HPDE6-E6E7 (cell line): ENCODE measurements at regions not wholly inside any gene's neighbourhood (a gene's known extent, or its start where the extent isn't known, plus 50 kb on each side); places are given as distances from the start of the nearest gene placed in this dataset.

Experiments used
- DNase-seq: peaks from one replicate; pipeline ENCODE4 v3.0.0; 2011; ENCODE audit warnings: missing footprints; ENCODE audit errors: extremely low spot score

DNA sequence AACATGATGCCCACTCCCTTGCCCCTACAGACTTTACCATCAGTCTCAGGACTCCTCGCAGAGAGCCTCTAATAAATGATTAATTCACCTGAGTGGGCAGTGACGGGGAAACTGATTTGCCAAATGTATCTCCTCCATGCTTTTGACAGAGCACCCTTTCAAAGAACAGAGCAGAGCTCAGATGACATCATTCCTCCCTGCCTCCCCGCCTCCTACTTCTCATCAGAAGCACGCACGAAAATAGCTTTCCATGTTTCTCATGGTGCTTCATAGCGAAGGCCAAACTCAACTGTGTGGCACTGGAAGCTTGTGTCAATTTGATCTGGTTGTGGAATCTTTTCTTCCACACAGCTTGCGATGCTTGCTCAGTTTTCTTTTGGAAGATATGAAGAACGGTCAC lies 442.5 kb downstream of the RPS24 start:
- DNase-seq: no peak

DNA sequence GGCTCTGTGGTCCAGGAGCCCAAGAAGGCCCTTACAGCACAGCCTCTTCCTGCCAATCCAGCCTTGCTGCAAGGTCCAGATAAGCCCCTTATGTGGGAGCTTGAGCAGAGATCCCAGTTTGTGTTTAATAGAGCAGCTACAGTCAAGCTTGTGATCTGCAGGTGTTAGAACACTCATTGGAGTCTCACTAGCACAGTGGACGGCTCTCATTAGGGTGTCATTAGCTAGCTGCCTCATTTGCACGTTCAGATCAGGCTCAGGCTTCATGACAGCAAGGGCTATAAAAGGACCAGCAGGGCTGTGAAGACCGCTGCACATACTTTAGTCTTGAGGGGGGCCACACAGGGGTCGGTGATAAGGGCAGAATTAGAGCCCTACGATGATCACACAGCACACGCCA lies 443.2 kb downstream of the RPS24 start:
- DNase-seq: no peak

DNA sequence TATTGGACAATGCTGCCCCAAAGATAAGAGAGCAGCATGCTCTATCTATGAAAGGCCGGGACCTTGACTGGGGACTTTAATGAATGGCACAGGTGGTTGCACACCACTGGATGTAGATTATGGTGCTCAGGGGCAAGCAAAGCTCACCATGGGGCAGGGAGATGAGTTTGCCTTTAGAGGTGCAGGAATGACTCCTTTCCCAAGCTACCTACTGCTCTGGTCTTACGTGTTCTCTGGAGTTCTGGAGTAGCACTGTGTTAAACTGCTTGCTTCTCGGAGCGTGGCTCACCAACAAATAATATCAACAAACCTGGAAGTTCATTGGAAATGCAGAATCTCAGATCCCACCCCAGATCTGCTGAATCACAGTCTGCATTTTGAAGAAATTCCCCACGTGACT lies 445.3 kb downstream of the RPS24 start:
- no peak for DNase-seq

DNA sequence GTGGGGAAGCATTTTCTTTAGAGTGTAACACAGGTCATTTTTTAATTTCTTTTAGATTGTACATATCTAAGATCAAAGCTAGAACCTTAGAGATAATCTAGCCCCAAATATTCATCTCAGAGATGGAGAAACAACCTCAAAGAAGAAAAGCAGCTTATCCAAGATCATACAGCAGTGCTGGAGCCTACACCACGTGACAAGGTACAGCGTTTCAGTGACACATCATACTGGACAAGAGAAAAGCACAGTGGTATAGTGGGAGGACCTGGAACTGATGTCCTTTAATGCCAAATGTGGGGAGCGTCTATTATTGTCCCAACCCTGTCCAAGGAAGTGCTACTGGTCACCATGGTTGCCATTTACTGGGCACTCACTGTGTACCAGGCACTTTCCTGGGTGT lies 445.8 kb downstream of the RPS24 start:
- DNase-seq: no peak

DNA sequence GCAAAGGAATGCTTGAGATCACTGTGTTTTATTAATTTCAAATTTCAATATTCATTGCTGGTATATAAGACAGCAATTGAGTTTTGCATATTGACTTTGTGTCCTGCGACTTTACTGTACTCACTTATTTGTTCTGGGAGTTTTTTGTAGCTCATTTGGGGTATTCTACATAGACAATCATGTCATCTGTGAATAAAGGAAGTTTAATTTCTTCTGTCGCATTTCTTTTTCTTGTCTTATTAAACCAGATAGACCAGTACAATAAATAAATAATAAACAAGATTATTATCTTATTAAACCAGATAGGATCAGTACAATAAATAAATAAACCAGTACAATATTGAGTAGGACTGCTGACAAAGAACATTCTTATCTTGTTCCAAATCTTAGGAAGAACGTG lies 448.2 kb downstream of the RPS24 start:
- DNase-seq: no peak

DNA sequence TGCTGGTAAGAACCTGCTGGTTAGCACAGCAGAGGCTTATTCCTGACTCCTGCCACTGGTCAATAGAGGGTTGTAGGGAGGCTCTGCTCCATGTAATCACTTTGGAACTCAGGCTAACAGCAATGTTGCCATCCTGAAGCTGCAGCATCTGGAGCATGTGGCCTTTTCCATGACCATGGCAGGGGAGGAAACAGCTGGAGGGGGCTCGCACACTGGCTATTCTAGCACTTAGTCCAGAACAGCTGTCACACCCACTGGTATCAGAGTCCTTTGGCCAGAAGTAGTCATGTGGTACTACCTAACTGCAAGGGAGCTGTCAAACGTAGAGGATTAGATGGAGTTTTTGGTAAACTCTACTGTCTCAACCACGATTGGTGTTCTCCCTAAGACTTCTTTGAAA lies 450.0 kb downstream of the RPS24 start:
- no peak for DNase-seq

DNA sequence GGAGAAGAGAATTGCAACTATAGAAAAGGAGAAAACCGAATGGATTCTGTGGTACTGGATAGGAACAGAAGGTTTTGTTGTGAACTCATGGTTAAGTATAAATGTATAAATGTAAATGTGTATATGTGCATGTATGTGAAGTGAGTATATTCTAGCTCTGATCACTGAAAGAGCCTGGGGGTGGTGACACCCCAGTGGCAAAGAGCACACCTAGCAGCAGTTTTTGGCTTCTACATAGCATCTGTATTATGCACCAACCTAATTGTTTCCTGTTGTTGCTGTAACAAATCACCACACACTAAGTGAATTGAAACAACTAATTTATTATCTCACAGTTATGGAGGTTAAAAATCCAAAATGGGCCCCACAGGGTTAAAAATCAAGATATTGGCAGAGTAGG lies 455.4 kb downstream of the RPS24 start:
- DNase-seq: no peak

DNA sequence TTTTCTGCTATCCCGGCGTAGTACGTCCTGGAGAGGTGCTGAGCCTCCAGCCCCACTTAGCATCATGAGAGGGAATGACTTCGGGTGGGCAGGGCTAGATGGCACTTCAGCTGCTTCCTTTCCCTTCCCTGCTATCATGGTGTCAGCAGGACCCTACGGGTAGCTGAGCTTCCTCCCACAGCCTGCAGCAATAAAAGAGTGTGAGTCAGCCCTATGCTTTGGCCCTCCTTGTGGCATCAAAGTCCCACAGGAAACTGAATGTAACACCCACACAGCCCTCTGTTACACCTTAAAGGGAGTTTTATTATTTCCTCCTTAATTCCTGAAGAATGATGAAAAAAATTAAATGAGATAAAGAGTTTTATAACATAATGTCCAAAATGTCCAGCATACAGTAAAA lies 458.1 kb downstream of the RPS24 start:
- DNase-seq: no peak

DNA sequence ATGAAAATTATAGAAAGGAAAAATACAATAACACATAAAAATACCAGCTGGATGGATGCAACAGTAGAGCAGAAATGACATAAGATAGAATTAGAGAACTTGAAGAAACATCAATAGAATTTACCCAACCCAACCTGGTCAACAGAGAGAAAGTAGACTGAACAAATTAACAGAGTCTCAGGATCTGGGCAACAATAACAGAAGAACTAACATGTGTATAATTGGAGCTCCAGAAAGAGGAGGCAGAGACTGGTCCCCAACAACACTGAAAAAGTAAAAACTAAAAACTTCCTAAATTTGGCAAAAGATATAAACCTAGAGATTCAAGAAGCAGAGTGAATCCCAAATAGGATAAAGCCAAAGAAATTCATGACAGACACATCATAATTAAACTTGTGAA lies 458.8 kb downstream of the RPS24 start:
- no peak for DNase-seq

DNA sequence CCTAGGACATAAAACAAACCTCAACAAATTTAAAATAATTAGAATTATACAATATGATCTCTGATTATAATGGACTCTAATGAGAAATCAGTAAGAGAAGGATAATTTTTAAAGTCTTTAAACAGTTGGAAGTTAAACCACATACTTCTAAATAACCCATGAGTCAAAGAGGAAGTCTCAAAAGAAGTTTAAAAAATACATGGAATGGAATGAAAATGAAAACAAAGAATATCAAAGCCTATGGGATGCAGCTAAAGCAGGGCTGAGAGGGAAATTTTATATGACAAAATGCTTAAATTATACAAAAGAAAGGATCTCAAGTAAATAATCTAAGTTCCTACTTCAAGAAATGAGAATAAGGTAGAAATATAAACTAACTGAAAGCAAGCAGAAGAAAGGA lies 460.5 kb downstream of the RPS24 start:
- DNase-seq: no peak

DNA sequence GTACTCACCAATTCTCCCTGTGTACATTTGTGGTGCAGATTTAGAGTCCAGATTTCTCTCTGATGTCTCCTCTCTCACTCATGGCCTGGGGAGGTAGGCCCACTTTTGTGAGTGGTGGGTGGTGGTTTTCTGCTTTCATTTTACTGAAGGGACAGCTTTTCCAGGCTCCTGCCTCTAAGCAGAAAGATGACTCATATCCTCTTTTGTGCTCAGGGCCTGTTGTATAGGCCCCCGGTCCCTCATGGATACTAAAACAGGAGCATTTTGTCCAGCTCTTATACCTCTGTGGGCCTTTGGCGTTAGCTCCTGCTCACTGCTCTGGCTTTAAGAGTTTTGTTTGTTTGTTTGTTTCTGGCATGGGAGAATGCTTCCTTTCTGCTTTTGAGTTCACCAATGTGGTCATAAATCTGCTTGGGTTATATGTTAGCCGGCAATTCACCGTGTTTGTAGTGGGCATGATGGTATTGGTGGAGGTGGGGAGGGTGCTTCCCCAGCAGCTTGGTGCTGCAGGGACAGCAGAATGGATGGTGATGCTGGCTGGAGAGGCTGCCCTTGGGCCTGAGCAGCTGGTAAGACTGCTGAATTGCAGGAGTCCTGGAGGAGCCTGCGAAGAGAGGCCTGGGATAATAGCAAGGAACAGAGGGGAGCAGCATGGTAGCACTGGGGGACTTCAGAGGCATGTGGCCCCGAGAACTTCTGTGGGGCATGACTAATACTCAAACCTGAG lies 468.7 kb downstream of the RPS24 start:
- no peak for DNase-seq

DNA sequence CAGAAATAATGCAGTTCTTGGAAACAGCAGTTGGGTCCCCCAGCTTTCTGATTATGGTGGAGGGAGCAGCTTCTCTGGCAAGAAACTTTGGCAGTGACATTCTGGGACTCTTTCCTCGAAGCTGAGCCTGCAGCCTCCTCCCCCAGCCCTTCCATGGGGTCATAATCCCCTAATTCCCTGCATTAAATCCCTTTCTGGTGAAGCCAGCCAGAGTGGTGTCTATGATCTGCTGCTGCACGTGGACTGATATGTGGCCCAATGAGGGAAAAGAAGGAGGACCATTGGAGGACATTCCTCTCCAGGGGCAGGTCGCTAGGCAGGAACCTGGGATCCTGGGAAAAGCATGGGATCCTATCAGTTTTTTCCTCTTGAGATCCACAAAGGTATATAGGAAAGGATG lies 470.5 kb downstream of the RPS24 start:
- no peak for DNase-seq

DNA sequence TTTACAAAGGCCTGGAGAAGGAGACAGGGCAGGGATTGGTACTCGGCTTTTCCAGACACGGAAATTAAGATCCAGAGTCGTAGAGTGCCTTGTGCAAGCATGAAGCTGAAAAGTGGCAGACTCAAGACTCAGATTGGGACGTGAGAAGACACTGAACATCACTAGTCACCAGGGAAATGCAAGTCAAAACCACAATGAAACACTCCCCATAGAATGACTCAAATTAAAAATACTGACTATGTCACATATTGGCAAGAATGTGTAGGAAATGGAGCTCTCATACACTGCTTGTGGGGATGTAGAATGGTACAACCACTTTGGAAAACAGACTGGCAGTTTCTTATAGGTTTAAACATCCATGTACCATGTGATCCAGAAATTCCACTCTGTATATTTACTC lies 472.0 kb downstream of the RPS24 start:
- no peak for DNase-seq

DNA sequence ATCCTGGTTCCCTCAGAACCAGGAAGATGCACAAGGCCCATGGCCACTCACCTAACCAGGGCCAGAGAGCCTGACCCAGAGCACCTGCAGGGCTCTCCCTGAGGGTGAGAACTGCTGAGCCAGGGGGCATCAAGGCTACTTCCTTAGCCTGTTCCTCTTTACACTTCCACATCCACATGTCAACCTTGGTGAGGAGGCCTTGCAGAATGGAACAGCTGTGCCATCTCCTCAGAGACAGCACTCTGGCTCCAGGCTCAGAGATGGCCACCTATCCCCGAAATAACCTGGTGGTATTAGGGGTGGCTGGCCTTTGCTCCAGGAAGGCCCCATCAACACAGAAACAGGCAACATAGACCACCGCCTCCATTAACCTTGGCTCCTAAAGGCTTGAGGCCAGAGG lies 473.0 kb downstream of the RPS24 start:
- DNase-seq: no peak

DNA sequence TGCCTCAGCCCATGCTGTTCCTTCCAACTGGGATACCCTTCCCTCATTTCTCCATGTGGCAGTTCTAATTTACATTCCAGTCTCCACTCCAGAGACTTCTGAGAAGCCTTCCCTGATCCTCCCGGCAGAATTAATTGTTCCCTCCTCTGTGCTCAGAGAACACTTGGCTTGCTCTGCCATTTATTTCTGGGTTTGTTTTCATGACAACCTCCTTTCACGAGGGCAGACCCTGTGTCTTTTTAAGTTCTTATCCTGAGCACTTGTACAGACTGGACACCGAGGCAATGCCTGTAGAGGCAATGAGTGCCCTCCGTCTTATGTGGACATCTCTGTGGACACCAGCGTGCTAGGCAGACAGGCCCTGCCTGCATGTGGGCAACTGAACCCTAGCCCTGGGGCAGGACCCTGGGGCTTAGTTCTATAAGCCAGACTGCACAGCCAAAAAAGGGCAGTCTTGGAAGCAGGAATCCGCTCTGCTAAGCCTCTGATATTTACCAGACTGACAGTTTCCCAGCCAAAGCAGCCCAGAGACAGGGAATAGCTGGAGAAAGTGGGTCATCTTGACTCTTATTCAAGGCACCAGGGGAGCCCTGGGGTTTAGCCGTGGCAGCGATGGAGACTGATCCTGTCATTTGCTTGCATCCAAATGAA lies 474.0 kb downstream of the RPS24 start:
- DNase-seq: no peak

DNA sequence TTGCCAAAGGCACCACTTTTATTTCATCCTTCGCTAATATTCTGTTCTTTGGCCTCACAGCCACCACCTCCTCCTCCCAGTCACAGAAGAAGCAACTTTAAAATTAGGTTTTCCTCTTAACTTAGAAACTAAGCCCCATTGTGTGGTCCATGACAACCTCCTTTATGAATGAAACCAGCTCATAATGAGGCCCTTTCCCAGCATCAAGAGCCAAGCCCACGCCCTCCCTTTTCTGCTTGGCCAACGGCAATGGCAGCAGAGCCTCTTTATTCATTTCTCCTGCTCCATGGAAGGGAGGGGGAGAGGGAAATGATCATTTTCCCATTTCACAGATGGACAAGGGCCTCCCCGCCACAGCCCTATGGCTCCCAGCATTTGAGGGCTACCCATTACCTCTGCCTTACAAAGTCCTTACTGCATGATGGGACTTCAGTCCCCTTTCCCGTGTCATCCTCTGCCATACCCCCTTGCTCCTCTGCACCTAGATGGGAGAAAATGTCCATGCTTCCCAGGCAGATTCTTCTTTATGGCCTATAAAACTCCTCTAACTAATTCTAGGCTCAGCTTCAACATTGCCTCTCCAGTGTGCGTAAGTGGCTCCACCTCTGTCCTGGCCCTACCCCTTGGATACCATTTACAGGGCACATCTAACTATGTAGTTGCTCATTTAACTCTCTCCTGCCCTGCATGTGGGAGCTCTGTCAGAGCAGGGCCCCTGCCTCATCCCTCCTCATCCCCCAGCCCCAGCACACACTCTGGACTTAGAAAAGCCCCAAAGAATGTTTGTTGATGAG lies 475.5 kb downstream of the RPS24 start:
- no peak for DNase-seq

DNA sequence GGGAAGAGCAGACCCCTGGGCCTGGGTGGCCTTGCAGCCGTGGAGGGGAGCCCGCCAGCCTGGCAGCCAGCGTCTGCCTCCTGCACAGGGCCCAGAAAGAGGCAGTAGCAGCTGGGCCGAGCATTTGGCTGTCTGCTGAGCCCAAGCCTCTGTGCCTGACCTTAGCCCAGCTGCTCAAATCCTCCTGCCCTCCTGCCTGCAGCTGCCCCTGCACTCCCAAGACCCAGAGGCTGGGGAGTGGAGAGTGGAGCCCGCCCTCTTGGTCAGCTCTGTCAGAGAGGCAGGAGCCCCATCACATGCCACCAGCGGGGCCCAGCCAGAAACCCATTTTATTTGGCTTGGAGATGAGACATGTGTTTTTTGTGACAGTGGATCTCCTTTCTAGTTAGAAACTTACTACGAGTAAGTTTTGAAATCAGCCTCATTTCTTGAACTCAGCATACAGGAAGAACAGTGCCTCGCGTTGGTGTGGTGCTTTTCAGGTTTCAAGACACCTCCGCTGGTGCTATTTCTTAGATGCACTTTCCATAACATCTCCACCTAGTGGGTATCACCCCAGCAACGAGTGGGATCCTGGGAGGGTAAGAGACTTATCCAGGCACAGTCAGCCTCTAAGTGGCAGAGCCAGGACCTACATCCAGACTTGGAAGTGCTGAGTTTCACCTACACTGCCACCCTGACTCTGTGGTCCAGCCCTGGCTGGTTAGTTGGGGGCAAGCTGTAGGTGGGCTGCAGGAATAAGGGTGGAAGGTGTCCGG lies 477.1 kb downstream of the RPS24 start:
- no peak for DNase-seq

DNA sequence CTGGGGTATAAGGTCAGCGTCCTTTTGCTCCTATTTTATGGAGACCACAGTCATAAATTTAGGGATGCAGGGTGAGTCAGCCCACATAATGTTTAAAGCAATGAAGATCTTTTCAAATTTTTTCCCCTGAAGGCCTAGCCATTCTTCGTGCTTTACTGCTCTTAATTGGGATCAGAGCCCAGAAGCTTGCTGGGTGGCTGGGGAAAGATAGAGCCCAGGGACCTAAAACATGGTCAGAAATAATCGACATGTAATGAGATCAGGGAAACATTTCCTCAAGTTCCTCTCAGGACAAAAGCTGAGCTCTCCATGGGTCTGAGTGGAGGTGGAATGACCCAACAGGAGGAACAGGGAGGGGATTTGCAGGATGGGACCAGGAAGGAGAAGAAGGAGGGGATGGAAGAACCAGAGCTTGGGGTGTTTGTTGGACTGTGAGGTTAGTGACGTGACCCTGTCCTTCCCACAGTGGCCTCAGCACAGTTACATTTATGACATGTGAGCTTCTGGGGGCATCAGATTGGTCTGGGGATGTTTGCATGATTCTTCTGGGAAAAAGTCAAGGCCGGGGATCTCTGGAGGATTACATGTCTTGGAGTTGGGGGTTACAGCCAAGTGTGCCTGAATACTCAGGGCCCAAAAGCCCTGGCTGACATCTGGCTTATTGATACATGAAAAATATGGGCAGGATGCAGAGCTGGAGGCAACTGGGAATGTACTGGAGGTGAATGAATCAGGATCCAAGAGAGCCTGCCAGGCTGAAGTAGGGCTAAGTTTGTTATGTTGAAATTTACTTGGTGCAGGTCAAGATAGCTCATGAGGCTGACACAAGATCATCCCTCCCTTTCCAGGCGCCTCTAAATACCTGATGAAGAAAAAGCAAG lies 477.9 kb downstream of the RPS24 start:
- no peak for DNase-seq

DNA sequence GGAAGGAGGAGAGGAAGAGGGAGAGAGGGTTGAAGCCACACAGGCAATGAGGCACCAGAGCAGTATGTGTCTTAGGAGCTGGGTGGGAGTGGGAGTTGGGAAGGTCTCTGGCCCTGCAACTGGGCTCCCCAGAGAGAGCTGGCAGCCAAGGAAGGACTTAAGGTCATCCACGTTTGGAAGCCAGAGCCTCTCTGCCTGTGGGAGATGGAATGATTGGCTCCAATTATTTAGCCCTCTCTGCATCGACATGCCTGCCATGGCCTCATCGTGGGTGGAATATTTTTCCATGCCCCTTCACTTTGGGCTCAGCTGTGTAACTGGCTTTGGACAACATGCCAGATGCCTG lies 478.5 kb downstream of the RPS24 start:
- DNase-seq: no peak

DNA sequence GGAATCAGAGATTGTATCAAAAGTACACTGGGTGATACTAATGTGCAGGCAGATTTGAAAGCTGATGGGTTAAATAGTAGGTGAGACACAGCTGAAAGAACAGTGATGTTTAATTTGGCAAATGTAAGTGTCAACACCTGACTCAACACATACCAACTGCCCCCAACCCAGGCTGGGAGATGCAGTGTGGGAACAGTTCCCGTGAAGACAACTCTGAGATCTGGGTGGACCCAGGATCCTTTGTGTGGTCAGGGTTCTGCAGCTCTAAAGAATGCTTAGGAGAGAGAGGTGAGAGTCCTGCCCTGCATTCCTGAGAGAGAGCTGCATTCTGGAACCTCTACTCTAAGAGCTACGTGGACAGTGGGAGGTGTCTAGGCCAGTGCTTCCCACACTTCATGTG lies 479.7 kb downstream of the RPS24 start:
- DNase-seq: no peak

DNA sequence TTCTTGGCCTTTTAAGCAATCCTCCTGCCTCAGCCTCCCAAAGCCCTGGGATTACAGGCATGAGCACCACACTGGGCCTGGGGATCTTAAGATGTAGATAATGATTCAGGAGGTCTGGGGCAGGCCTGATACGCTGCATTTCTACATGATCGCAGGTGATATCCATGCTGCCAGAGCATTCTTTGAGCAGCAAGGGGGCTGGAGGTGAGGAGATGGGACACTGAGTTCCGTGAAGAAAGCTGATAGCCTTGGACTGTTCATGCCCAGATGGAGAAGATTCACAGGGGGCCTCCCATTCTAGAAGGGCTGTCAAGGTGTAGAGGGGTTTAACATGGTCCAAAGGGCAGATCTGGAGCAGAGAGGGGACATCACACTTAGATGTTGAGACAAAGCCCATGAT lies 480.3 kb downstream of the RPS24 start:
- DNase-seq: no peak
